ENCODE measurements at regions not wholly inside any gene's neighbourhood (a gene's known extent, or its start where the extent isn't known, plus 50 kb on each side); places are given as distances from the start of the nearest gene placed in this dataset.

GRCh38 chr1:106534612-106535011, 521.9 kb upstream of the PRMT6 start:
- DNase-seq (ENCODE audit: unreplicated experiment) = no peak
- H3K4me3 Mint-ChIP-seq (ENCODE audit: unreplicated experiment) = no peak overlapping the region

GRCh38 chr1:106536741-106537140, 519.7 kb upstream of the PRMT6 start:
- intact Hi-C loops (cut with micrococcal nuclease) = no loop called here
- BruUV-seq (replicated peaks) = no TSS peak
- TF ChIP-seq CTCF (IDR thresholded peaks at IDR 0.05; ENCODE audit: unreplicated experiment) = no peak
- Mint-ChIP-seq H3K36me3 (ENCODE audit: insufficient read depth, unreplicated experiment) (no peaks in the 10 kb centered on the region), H3K4me1 (ENCODE audit: insufficient read depth, unreplicated experiment) (no peaks in the 10 kb centered on the region), H3K9me3 (ENCODE audit: unreplicated experiment) (peaks cover 13% of the 10 kb centered on the region), H3K4me3 (ENCODE audit: unreplicated experiment) (no peak overlapping the region), H3K27ac (ENCODE audit: low read depth, unreplicated experiment) (no peak overlapping the region), H3K27me3 (ENCODE audit: insufficient read depth, unreplicated experiment) (no peaks in the 10 kb centered on the region)
- CTCF ChIA-PET = no interaction called here
- no peak for DNase-seq (ENCODE audit: unreplicated experiment)
- POLR2A ChIA-PET = interaction anchor here (0.7 kb wide), 1 partner anchor 28 kb away, joined by 3 read pairs; no protein-coding TSS in a partner anchor

More at GRCh38 chr1:106534612-106535011, 521.9 kb upstream of the PRMT6 start:
- Mint-ChIP-seq H3K27ac (ENCODE audit: low read depth, unreplicated experiment) (no peak overlapping the region), H3K9me3 (ENCODE audit: unreplicated experiment) (peaks cover 13% of the 10 kb centered on the region), H3K27me3 (ENCODE audit: insufficient read depth, unreplicated experiment) (no peaks in the 10 kb centered on the region), H3K4me1 (ENCODE audit: insufficient read depth, unreplicated experiment) (no peaks in the 10 kb centered on the region), H3K36me3 (ENCODE audit: insufficient read depth, unreplicated experiment) (no peaks in the 10 kb centered on the region)
- ChIA-PET POLR2A (interaction anchor here (0.7 kb wide), 1 partner anchor 384 kb away, joined by 3 read pairs; no protein-coding TSS in a partner anchor), CTCF (interaction anchor here (0.6 to 1.0 kb wide), 3 partner anchors 9 to 191 kb away, joined by 3 to 5 read pairs (median 3); no protein-coding TSS in a partner anchor)
- no TSS peak for BruUV-seq (replicated peaks)
- intact Hi-C loops (cut with micrococcal nuclease) = no loop called here
- TF ChIP-seq CTCF (IDR thresholded peaks at IDR 0.05; ENCODE audit: unreplicated experiment) = no peak

GRCh38 chr1:106548726-106549125, 507.7 kb upstream of the PRMT6 start:
- H3K36me3 Mint-ChIP-seq (ENCODE audit: insufficient read depth, unreplicated experiment) = no peaks in the 10 kb centered on the region
- H3K4me1 Mint-ChIP-seq (ENCODE audit: insufficient read depth, unreplicated experiment) = no peaks in the 10 kb centered on the region
- ChIA-PET CTCF (interaction anchor here (0.6 to 1.1 kb wide), 2 partner anchors 14 to 72 kb away, joined by 5 to 6 read pairs; no protein-coding TSS in a partner anchor), POLR2A (no interaction called here)
- no peaks in the 10 kb centered on the region for H3K27me3 Mint-ChIP-seq (ENCODE audit: insufficient read depth, unreplicated experiment)
- no peak for TF ChIP-seq CTCF (IDR thresholded peaks at IDR 0.05; ENCODE audit: unreplicated experiment)
- H3K4me3 Mint-ChIP-seq (ENCODE audit: unreplicated experiment) = no peak overlapping the region
- intact Hi-C loops (cut with micrococcal nuclease) = no loop called here
- peaks cover 8% of the 10 kb centered on the region for H3K9me3 Mint-ChIP-seq (ENCODE audit: unreplicated experiment)
- BruUV-seq (replicated peaks) = no TSS peak
- no peak for DNase-seq (ENCODE audit: unreplicated experiment)
- no peak overlapping the region for H3K27ac Mint-ChIP-seq (ENCODE audit: low read depth, unreplicated experiment)

GRCh38 chr1:106554294-106554693, 502.2 kb upstream of the PRMT6 start:
- TF ChIP-seq CTCF (IDR thresholded peaks at IDR 0.05; ENCODE audit: unreplicated experiment) = no peak
- H3K27ac Mint-ChIP-seq (ENCODE audit: low read depth, unreplicated experiment) = no peak overlapping the region
- no peaks in the 10 kb centered on the region for H3K4me1 Mint-ChIP-seq (ENCODE audit: insufficient read depth, unreplicated experiment)
- H3K9me3 Mint-ChIP-seq (ENCODE audit: unreplicated experiment) = peaks cover 15% of the 10 kb centered on the region
- no peak overlapping the region for H3K4me3 Mint-ChIP-seq (ENCODE audit: unreplicated experiment)
- H3K27me3 Mint-ChIP-seq (ENCODE audit: insufficient read depth, unreplicated experiment) = no peaks in the 10 kb centered on the region
- DNase-seq (ENCODE audit: unreplicated experiment) = no peak
- no TSS peak for BruUV-seq (replicated peaks)
- intact Hi-C loops (cut with micrococcal nuclease) = no loop called here
- POLR2A ChIA-PET = no interaction called here
- CTCF ChIA-PET = interaction anchor here (0.7 kb wide), 1 partner anchor 588 kb away, joined by 3 read pairs; no protein-coding TSS in a partner anchor
- no peaks in the 10 kb centered on the region for H3K36me3 Mint-ChIP-seq (ENCODE audit: insufficient read depth, unreplicated experiment)

Data from MCF 10A (cell line).